ENCODE measurements at regions not wholly inside any gene's neighbourhood (a gene's known extent, or its start where the extent isn't known, plus 50 kb on each side); places are given as distances from the start of the nearest gene placed in this dataset.

- TF ChIP-seq CTCF (conservative IDR thresholded peaks at IDR 0.05; ENCODE audit: low read depth, low read length) = no peak
- DNase-seq (ENCODE audit: low read depth) = no peak
- H3K4me3 ChIP-seq (ENCODE audit: low read length) = no peak overlapping the region
Observed at GRCh38 chr9:10674586-10674985, 61.8 kb upstream of the PTPRD start.

GRCh38 chr9:10678010-10678409 lies 65.2 kb upstream of the PTPRD start:
- TF ChIP-seq CTCF (conservative IDR thresholded peaks at IDR 0.05; ENCODE audit: low read depth, low read length) = no peak
- DNase-seq (ENCODE audit: low read depth) = no peak
- no peak overlapping the region for H3K4me3 ChIP-seq (ENCODE audit: low read length)

- H3K4me3 ChIP-seq (ENCODE audit: low read length) = no peak overlapping the region
- DNase-seq (ENCODE audit: low read depth) = peak; percentile 16
- no peak for TF ChIP-seq CTCF (conservative IDR thresholded peaks at IDR 0.05; ENCODE audit: low read depth, low read length)
Observed at GRCh38 chr9:10678790-10679189, 66.0 kb upstream of the PTPRD start.

GRCh38 chr9:10686943-10687342 lies 74.1 kb upstream of the PTPRD start:
- H3K4me3 ChIP-seq (ENCODE audit: low read length) = no peak overlapping the region
- no peak for DNase-seq (ENCODE audit: low read depth)
- TF ChIP-seq CTCF (conservative IDR thresholded peaks at IDR 0.05; ENCODE audit: low read depth, low read length) = no peak

- DNase-seq (ENCODE audit: low read depth) = no peak
- TF ChIP-seq CTCF (conservative IDR thresholded peaks at IDR 0.05; ENCODE audit: low read depth, low read length) = no peak
Observed at GRCh38 chr9:10690546-10690945, 77.7 kb upstream of the PTPRD start.

GRCh38 chr9:10697044-10697443 lies 84.2 kb upstream of the PTPRD start:
- no peak for DNase-seq (ENCODE audit: low read depth)
- no peak for TF ChIP-seq CTCF (conservative IDR thresholded peaks at IDR 0.05; ENCODE audit: low read depth, low read length)
- H3K4me3 ChIP-seq (ENCODE audit: low read length) = no peak overlapping the region

More at GRCh38 chr9:10690546-10690945, 77.7 kb upstream of the PTPRD start:
- no peak overlapping the region for H3K4me3 ChIP-seq (ENCODE audit: low read length)

GRCh38 chr9:10700291-10700690 lies 87.5 kb upstream of the PTPRD start:
- TF ChIP-seq CTCF (conservative IDR thresholded peaks at IDR 0.05; ENCODE audit: low read depth, low read length) = no peak
- no peak for DNase-seq (ENCODE audit: low read depth)

More at GRCh38 chr9:10700291-10700690, 87.5 kb upstream of the PTPRD start:
- H3K4me3 ChIP-seq (ENCODE audit: low read length) = no peak overlapping the region

Measured in retinal pigment epithelial cell (primary cell).